ENCODE measurements at regions not wholly inside any gene's neighbourhood (a gene's known extent, or its start where the extent isn't known, plus 50 kb on each side); places are given as distances from the start of the nearest gene placed in this dataset.
A peak's percentile ranks its signal among the peaks of the same experiment; 100 is the strongest.

DNA sequence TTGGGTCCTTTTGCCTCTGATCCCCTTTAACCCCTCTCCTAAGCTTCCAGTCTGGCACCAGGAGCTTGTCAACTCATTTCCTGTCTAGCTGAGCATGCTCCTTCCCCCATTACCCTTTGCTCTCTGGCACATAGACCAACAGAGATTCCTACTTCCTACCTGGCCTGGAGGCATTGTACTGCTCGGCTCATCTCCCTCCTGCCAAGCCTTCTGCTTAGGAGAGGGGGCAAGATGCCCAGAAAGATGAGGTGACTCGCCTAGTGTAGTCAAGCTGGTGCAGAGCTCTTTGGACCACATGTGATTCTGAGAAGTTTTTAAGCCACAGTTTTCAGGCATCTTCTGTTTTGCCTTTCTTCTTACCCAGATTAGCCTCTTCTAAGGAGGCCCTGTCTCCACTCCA is 95.4 kb downstream of the ZNF621 start:
- Histone ChIP-seq H4K91ac (replicated peaks; ENCODE audit: insufficient read length, low read length) (no peak overlapping the region), H3K14ac (ENCODE audit: insufficient read length) (no peak overlapping the region), H4K20me1 (replicated peaks in 1 of 2; ENCODE audit: control insufficient read depth in 1 of 2, insufficient read depth in 2 of 2, low read length in 2 of 2) (no peaks in the 10 kb centered on the region), H2BK15ac (ENCODE audit: low read length) (0 out of 2 replicates have a peak overlapping the region, but pooled peaks have one; percentile 6), H3K4ac (replicated peaks; ENCODE audit: insufficient read length, low read depth, low read length) (no peak overlapping the region), H3K4me2 (ENCODE audit: insufficient read depth in 1 of 2, low read depth in 2 of 2, low read length in 2 of 2) (no peak overlapping the region), H3K36me3 (ENCODE audit: control insufficient read depth in 2 of 4, insufficient read depth in 4 of 4, low read length in 3 of 4) (no peaks in the 10 kb centered on the region), H2BK5ac (ENCODE audit: low read depth, low read length) (no peak overlapping the region), H3K27me3 (replicated peaks in 1 of 4; ENCODE audit: control insufficient read depth in 3 of 4, extremely low read depth in 1 of 4, insufficient read depth in 3 of 4, low read length in 3 of 4) (no peaks in the 10 kb centered on the region), H2AK5ac (ENCODE audit: low read depth, low read length) (no peak overlapping the region), H3K56ac (replicated peaks; ENCODE audit: insufficient read length, low read depth, low read length) (no peak overlapping the region), H2BK120ac (replicated peaks; ENCODE audit: low read depth, low read length) (no peak overlapping the region), H3K23ac (ENCODE audit: insufficient read length) (no peak overlapping the region), H4K5ac (ENCODE audit: insufficient read length, low read depth, low read length) (no peak overlapping the region), H4K8ac (ENCODE audit: extremely low read depth, insufficient read depth, low read length) (no peak overlapping the region), H3K79me2 (ENCODE audit: control insufficient read depth in 1 of 2, insufficient read depth in 2 of 2, low read length in 2 of 2) (no peaks in the 10 kb centered on the region), H3K9ac (replicated peaks in 1 of 4; ENCODE audit: extremely low read depth in 1 of 4, low read depth in 3 of 4, low read length in 3 of 4) (no peak overlapping the region), H2BK12ac (ENCODE audit: low read depth, low read length) (no peak overlapping the region), H3K4me3 (ENCODE audit: extremely low read depth in 1 of 4, insufficient read depth in 2 of 4, low read depth in 3 of 4, low read length in 4 of 4) (no peak overlapping the region), H3K27ac (ENCODE audit: low read depth, low read length) (no peak overlapping the region), H3K9me3 (ENCODE audit: insufficient read depth in 2 of 2, low read depth in 1 of 2, low read length in 1 of 2) (0 out of 4 replicates have a peak, but pooled peaks cover 0 to 2% of the 10 kb centered on the region in 2 experiments), H3K23me2 (ENCODE audit: low read depth, low read length) (peaks cover 5% of the 10 kb centered on the region), H3K79me1 (ENCODE audit: low read depth, low read length) (no peaks in the 10 kb centered on the region), H2BK20ac (ENCODE audit: low read length) (no peak overlapping the region), H3K4me1 (replicated peaks in 1 of 4; ENCODE audit: control insufficient read depth in 3 of 4, insufficient read depth in 4 of 4, low read length in 3 of 4) (peaks cover 12 to 17% (median 12%) of the 10 kb centered on the region in 4 experiments), H3K18ac (ENCODE audit: extremely low read depth, low read length) (no peak overlapping the region), H2AFZ (ENCODE audit: low read length) (no peak overlapping the region)
- ChIA-PET POLR2A (ENCODE audit: partially characterized antibody) (no interaction called here), CTCF (ENCODE audit: partially characterized antibody) (interaction anchor here (1.0 kb wide), 1 partner anchor 12 kb away, joined by 3 read pairs; no protein-coding TSS in a partner anchor)
- TF ChIP-seq BRCA1 (IDR thresholded peaks at IDR 0.05; ENCODE audit: low read depth, low read length) (no peak), EZH2 (IDR thresholded peaks at IDR 0.05; ENCODE audit: low read depth, low read length, severe bottlenecking) (no peak), NANOG (IDR thresholded peaks at IDR 0.05; ENCODE audit: insufficient read depth, low read depth, low read length, poor library complexity, severe bottlenecking) (no peak), NRF1 (IDR thresholded peaks at IDR 0.05; ENCODE audit: low read depth, low read length) (no peak), JUND (IDR thresholded peaks at IDR 0.05; ENCODE audit: low read length) (no peak)
- TF ChIP-seq, protein P1, sequence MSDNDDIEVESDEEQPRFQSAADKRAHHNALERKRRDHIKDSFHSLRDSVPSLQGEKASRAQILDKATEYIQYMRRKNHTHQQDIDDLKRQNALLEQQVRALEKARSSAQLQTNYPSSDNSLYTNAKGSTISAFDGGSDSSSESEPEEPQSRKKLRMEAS (IDR thresholded peaks at IDR 0.05), result no peak
- FAIRE-seq, result no peak
- no peak for DNase-seq (ENCODE audit: low read depth in 1 of 2, low spot score in 2 of 2)
- 79% methylated on average over 2 of the region's 2 CpGs; no CpG with 5 or more reads in 1 of the 2 experiments for WGBS, 2 experiments (ENCODE audit: extremely low coverage in 1 of 2, insufficient coverage in 1 of 2, insufficient read length in 1 of 2, insufficient replicate concordance in 2 of 2, low coverage in 1 of 2, low lambda C conversion rate in 2 of 2, missing lambda C conversion rate in 1 of 2)
